GM06990 (cell line): ENCODE measurements at regions not wholly inside any gene's neighbourhood (a gene's known extent, or its start where the extent isn't known, plus 50 kb on each side); places are given as distances from the start of the nearest gene placed in this dataset.

Source experiments
- DNase-seq: peaks from one replicate; pipeline ENCODE4 v3.0.0-alpha.2; 2011; ENCODE audit not compliant: insufficient read length; ENCODE audit errors: extremely low read depth
- H3K27me3 ChIP-seq: replicated peaks from 2 replicates; pipeline ENCODE4 v1.6.0; 2011; ENCODE audit warnings: low read length; ENCODE audit not compliant: control insufficient read depth, insufficient read depth
- H3K36me3 ChIP-seq: 2 replicates; pipeline ENCODE4 v1.5.1; 2011; ENCODE audit warnings: low read length; ENCODE audit not compliant: control insufficient read depth, insufficient read depth
- H3K4me3 ChIP-seq: replicated peaks from 2 replicates; pipeline ENCODE4 v1.5.1; 2011; ENCODE audit warnings: low read depth, mild to moderate bottlenecking, control low read depth, low read length
- TF ChIP-seq, protein P1 (sequence below): IDR thresholded peaks from 2 replicates; pipeline ENCODE4 v1.5.1; 2011; ENCODE audit warnings: low read length, control low read depth, mild to moderate bottlenecking, inconsistent platforms; ENCODE audit not compliant: insufficient read depth, poor library complexity, severe bottlenecking

DNA sequence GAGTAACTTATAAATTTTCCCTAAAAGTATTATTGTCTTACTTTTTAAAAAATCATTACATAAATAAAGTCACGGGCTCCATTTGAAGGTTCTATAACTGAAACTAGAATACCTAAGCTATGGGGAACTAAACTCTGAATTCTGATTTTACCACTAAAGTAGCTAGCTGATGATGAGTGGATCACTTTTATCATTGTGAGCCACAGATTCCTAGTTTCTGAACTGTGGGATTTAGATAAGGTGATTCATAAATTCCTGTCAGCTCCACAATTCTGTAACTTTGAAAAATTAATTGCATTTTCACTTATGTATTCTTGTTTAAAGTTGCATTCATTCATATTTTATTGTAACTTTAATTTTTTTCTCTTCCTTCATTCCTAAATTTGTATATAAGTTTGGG lies 540.9 kb downstream of the GBA3 start:
- H3K4me3 ChIP-seq, result no peak overlapping the region
- TF ChIP-seq, protein P1, sequence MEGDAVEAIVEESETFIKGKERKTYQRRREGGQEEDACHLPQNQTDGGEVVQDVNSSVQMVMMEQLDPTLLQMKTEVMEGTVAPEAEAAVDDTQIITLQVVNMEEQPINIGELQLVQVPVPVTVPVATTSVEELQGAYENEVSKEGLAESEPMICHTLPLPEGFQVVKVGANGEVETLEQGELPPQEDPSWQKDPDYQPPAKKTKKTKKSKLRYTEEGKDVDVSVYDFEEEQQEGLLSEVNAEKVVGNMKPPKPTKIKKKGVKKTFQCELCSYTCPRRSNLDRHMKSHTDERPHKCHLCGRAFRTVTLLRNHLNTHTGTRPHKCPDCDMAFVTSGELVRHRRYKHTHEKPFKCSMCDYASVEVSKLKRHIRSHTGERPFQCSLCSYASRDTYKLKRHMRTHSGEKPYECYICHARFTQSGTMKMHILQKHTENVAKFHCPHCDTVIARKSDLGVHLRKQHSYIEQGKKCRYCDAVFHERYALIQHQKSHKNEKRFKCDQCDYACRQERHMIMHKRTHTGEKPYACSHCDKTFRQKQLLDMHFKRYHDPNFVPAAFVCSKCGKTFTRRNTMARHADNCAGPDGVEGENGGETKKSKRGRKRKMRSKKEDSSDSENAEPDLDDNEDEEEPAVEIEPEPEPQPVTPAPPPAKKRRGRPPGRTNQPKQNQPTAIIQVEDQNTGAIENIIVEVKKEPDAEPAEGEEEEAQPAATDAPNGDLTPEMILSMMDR, result no peak
- H3K27me3 ChIP-seq, result no peaks in the 10 kb centered on the region
- no peak for DNase-seq
- H3K36me3 ChIP-seq, result no peaks in the 10 kb centered on the region

GRCh38 chr4:23232987-23233386 lies 540.2 kb downstream of the GBA3 start:
- TF ChIP-seq, protein P1, result no peak
- H3K27me3 ChIP-seq, result no peaks in the 10 kb centered on the region
- no peak for DNase-seq
- no peak overlapping the region for H3K4me3 ChIP-seq
- H3K36me3 ChIP-seq, result no peaks in the 10 kb centered on the region

- DNase-seq, result no peak
- Histone ChIP-seq H3K4me3 (no peak overlapping the region), H3K27me3 (no peaks in the 10 kb centered on the region), H3K36me3 (no peaks in the 10 kb centered on the region)
- TF ChIP-seq, protein P1, result no peak
These were observed 532.8 kb downstream of the GBA3 start for GRCh38 chr4:23225564-23225963.

GRCh38 chr4:23224684-23225420 lies 532.1 kb downstream of the GBA3 start:
- Histone ChIP-seq H3K36me3 (no peaks in the 10 kb centered on the region), H3K27me3 (no peaks in the 10 kb centered on the region), H3K4me3 (no peak overlapping the region)
- no peak for DNase-seq
- TF ChIP-seq, protein P1, result no peak

DNA sequence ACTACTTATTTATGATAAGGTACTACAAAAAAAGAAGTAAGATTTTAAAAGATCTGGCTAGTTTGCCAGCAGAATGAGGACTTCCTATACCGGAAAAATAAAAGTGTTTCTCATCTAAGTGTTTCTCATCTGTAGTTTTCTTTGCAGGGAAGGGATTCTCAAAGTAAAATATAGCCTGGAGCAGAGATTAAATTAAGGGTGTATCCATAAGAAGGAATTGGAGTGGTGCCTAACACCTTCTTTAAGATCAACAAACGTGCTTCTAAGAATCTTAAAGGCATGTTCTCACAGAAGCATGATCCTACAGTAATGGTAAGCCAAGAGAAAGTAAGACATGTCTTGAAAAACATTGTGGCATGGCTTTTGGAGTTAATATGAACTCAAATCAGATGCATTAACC lies 528.2 kb downstream of the GBA3 start:
- Histone ChIP-seq H3K4me3 (no peak overlapping the region), H3K36me3 (no peaks in the 10 kb centered on the region), H3K27me3 (no peaks in the 10 kb centered on the region)
- TF ChIP-seq, protein P1, result no peak
- no peak for DNase-seq
